ENCODE measurements at regions not wholly inside any gene's neighbourhood (a gene's known extent, or its start where the extent isn't known, plus 50 kb on each side); places are given as distances from the start of the nearest gene placed in this dataset.

DNA sequence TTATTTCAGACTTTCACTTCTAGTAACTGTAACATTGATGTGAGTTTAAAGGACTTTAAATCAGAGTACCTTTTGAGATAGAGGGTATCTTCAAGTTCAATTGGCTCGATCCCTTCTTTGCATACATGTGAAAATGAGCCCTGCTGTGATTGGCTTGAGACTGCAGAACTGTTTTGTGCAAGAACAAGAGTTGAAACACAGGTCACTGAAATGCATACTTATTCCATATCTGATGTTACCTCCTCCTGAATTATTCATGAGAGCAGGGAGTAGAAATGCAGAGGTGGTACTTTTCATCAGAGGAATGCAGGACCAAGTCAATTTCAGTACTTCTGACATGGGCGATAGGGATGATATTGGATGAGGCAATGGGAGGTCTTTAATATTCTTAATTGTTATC lies 459.5 kb downstream of the TLR4 start:
- TF ChIP-seq, protein P1, sequence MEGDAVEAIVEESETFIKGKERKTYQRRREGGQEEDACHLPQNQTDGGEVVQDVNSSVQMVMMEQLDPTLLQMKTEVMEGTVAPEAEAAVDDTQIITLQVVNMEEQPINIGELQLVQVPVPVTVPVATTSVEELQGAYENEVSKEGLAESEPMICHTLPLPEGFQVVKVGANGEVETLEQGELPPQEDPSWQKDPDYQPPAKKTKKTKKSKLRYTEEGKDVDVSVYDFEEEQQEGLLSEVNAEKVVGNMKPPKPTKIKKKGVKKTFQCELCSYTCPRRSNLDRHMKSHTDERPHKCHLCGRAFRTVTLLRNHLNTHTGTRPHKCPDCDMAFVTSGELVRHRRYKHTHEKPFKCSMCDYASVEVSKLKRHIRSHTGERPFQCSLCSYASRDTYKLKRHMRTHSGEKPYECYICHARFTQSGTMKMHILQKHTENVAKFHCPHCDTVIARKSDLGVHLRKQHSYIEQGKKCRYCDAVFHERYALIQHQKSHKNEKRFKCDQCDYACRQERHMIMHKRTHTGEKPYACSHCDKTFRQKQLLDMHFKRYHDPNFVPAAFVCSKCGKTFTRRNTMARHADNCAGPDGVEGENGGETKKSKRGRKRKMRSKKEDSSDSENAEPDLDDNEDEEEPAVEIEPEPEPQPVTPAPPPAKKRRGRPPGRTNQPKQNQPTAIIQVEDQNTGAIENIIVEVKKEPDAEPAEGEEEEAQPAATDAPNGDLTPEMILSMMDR (IDR thresholded peaks at IDR 0.05) = no peak
- TF ChIP-seq EP300 (IDR thresholded peaks at IDR 0.05) = no peak
